ENCODE measurements at regions not wholly inside any gene's neighbourhood (a gene's known extent, or its start where the extent isn't known, plus 50 kb on each side); places are given as distances from the start of the nearest gene placed in this dataset.

DNA sequence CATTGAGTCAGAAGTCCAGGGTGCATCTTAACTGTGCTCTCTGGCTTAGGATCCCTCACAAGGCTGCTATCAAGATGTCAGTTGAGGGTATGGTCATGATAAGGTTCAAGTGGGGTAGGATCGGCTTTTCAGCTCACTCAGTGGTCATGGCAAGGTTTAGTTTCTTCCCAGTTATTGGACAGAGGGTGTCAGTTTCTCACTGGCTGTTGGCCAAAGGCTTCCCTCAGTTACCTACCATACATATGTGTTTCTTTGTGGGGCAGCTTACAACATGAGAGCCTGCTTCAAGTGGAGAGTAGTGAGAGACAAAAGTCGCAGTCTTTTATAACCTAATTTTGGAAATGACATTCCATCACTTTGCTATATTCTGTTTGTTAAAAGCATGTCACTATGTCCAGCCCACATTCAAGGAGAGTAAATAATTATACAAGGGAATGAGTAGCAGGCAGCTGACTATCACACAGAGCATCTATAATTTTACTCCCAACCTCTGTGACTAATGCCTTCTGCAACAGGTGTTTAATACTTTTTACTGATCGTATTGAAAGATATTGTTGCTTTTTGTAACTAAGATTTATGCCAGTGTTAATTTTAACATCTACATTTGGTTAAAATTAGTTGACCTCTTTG lies 572.8 kb upstream of the FBXO33 start:
- no peak for DNase-seq (ENCODE audit: low read depth)
- H3K4me3 ChIP-seq (ENCODE audit: low read depth, low read length), result no peak overlapping the region

DNA sequence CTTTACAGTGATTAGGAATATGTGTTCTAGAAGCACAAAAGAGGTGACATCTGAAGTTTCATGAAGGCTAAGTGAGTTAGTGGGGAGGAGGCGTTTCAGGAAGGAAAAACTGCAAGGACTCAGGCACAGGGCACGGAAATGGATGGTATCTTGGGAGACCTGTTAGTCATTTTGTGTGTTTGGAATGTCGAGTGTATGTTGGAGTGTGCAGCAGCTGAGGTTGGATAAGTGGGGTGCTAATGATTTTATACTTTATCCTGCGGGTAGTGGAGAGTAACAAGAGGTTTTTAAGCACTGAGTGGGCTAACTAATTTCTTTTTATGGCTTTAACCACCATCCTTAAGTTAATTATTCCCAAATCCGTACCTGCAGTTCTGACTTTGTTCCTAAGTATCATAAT lies 571.5 kb upstream of the FBXO33 start:
- DNase-seq (ENCODE audit: low read depth), result no peak
- no peak overlapping the region for H3K4me3 ChIP-seq (ENCODE audit: low read depth, low read length)

DNA sequence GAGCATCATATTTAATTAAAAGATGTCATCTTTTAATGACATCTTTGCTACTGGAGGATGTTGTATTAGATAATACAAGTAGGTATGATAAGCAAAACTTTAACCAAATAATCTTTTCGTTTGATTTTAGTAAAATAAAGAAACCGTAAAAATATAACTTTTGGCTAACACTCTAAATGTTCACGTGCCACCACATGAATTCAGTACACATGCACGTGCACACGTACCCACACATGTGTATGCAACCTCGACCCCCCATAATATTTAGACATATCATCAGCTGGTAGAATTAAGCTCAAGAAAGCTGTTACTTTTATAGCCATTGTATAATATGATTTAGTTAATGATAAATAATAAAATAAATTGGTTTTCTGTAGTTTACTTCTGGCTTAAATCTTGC lies 566.6 kb upstream of the FBXO33 start:
- DNase-seq (ENCODE audit: low read depth), result no peak
- no peak overlapping the region for H3K4me3 ChIP-seq (ENCODE audit: low read depth, low read length)

DNA sequence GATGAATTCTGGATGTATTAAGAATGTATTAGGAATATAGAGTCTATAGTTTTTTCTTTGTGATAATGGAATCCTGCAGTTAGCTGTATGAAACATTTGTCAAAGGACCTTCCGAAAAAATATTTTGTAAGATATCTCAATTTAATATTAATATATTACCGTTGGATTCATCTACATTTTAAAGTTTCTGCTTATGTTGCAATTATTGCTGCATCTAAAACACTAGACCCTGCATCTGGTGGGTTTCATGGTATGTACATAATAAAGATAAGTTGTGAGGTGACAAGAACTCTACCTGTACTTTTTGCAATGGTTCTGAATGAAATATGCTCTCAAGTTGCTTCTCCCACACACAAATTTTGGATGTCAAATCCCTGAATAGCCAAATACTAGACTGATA lies 565.9 kb upstream of the FBXO33 start:
- DNase-seq (ENCODE audit: low read depth), result no peak
- H3K4me3 ChIP-seq (ENCODE audit: low read depth, low read length), result no peak overlapping the region

DNA sequence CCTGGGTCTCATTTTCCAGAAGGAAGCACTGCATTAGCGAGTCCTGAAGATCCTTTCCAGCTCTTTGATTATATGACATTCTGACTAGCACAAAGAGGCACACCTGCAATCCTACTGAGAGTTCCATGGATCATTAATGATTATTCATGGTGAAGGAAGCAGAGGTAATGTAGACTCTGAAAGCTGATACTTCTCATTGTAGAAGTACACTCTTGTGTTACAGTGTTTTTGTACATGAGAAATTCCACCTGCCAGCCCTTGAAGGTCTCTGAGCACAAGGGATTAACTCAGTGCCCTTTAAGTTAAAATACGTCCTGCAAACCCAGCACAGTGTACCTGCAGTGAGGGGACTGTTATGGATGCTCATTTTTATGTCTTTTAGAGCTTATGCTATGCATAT lies 558.8 kb upstream of the FBXO33 start:
- DNase-seq (ENCODE audit: low read depth), result no peak
- no peak overlapping the region for H3K4me3 ChIP-seq (ENCODE audit: low read depth, low read length)

DNA sequence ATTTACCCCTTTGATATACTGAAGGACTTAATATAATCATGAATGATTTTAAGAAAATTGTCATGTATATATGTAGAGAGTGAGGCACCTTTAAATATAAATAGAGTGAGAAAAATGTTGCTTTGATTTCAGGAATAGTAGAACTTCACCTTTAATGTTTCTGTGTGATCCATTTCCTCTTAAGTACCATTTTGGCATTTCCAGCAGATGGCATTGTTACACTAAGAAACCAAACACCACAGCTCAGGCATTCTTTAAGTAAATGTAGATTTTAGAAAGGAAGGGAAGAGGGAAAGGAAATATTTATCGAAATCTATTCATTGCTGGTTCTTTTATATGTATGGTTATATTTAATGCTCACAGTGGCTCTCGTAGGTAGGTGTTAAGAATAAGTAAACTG lies 556.7 kb upstream of the FBXO33 start:
- H3K4me3 ChIP-seq (ENCODE audit: low read depth, low read length), result no peak overlapping the region
- DNase-seq (ENCODE audit: low read depth), result no peak

DNA sequence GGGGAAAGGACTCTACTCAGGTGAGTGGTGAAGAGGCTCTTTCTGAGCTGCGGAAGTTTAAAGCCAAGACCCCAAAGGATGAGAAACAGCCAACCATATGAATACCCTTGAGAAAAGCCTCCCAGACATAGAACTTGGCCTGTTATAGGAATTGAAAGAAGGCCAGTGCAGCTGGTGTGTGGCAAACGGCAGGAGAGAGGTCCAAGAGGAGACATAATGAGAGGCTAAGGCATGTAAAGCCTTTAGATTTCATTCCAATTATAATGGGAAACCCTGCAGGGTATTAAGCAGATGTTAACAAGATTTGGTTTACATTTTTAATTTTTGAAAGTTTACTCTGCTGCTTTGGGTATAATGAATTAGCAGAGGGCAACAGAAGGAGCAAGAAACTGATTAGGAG lies 552.1 kb upstream of the FBXO33 start:
- no peak for DNase-seq (ENCODE audit: low read depth)
- no peak overlapping the region for H3K4me3 ChIP-seq (ENCODE audit: low read depth, low read length)

DNA sequence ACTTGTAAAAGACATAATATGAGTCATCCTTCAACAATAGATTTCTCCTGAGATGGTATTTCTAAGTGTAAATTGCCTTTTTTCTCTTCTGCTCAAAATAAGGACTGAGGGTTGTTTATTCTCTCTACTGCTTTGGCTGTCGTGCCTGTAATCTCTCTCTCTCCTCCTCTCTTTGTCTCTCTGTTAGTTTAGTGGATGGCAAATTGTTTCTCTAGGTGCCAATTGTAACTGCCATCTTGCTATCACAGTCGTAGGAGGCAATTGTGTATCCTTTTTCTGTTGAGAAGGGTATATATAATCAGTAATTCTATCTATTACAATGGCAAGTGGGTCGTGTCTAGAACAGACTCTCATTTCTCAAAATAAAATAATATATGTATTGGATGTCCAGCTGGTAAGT lies 545.0 kb upstream of the FBXO33 start:
- no peak for DNase-seq (ENCODE audit: low read depth)

DNA sequence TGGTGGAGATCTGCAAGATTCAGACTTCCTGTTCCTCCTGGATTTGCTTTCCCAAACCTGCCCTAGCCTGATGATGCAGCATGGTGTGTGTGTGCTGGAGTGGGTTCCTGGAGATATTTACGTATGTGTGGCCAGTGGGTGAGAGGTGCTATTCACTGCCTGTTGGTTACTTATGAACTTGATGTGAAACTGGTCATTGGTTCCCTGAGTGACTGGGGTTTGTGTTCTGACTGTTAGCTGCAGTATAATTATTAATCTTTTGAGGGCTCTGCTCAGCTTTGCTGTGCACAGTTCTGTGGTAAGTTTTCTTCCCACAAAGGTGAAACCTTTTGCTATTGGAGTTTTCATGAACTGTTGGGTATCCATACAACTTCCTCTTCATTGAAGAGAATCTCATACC lies 541.8 kb upstream of the FBXO33 start:
- no peak for DNase-seq (ENCODE audit: low read depth)
- H3K4me3 ChIP-seq (ENCODE audit: low read depth, low read length), result no peak overlapping the region

More for the DNA sequence above, 545.0 kb upstream of the FBXO33 start:
- H3K4me3 ChIP-seq (ENCODE audit: low read depth, low read length), result no peak overlapping the region

DNA sequence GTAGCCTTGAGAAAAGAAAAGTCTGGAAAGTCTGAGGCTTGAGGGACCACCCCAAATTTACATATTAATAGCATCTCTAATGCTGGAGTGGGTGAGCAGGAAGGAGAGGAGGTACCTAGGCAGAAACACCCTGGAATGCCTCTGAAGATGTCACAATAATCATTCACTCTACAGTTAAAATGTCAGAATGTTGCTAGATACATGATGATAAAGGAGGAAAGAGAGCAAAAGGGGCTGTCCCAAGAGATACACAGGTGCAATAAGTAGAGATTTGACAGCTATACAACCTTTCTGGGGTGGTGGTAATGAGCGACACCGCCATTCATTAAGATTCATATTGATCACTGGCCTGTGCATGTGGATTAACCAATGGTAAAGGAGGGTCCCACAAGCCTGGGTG lies 540.5 kb upstream of the FBXO33 start:
- no peak for DNase-seq (ENCODE audit: low read depth)
- no peak overlapping the region for H3K4me3 ChIP-seq (ENCODE audit: low read depth, low read length)

DNA sequence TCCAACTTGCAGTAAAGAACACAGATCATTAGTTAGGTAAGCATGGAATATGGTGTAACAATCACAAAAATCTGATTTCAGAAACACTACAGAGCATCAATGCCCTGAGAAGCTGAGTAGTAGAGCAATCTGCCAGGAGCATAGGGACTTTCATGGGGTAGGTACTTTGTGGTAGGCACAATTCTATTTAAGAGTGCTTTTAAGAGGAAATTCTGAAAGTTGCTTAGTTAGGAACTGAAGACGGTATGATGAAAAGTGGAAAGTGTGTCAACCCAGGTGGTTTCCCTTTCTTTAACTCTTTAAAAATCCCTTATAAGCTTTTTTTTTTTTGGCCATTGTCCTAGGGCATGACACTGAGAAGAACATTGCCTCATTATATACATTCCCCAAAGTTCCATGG lies 535.7 kb upstream of the FBXO33 start:
- DNase-seq (ENCODE audit: low read depth), result no peak
- H3K4me3 ChIP-seq (ENCODE audit: low read depth, low read length), result no peak overlapping the region

DNA sequence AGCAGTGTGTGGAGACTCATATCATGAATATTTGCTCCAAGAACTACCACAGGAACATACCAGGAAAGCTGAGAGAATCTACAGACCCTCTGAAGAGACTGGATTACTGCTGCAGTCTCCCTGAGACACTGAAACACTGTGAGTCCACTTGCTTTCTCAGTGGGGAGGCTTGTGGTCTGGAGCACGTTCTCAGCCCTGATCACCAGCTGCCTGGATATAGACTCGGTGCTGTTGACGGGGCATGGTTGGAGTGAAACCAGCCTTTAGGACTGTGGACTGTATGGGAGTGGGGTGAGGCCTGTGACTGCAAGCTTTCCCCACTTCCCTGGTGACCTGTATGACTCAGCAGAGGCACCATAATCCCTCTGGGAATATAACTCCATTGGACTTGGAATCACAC lies 525.8 kb upstream of the FBXO33 start:
- no peak overlapping the region for H3K4me3 ChIP-seq (ENCODE audit: low read depth, low read length)
- no peak for DNase-seq (ENCODE audit: low read depth)

DNA sequence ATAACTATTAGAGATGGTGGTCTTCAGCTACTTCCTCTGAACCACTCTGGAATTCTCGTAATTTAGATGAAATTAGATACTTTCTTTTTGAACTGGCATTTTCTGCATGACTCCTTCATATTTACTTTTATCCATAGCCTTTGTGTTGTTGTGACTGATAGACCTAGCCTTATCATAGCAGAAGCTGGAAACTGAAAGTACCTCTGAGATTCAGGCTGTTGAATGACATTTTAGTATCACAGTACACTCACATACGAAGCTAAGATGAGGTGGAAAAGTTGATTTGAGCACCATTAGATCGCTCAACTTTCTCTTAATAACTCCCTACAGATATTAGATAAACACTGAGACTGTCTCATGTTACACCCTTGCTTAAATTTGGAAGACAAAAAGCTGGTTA lies 525.1 kb upstream of the FBXO33 start:
- H3K4me3 ChIP-seq (ENCODE audit: low read depth, low read length), result no peak overlapping the region
- no peak for DNase-seq (ENCODE audit: low read depth)

DNA sequence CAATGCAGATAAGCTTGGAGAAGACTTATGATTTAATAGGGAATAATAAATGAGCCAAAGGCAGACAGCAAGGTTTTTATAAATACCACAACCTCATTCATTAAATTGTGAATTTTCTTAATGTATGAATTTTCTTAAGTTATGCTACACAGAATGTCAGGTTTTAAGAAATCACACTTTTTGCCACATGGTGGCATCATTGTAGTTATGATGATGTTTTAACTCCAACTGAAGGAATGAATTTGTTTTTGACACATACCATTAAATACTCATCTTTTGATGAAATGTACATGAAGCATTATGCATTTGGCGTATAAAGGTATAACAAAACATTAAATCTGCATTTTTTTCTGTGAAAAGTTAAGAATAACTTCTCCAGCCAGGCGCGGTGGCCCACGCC lies 524.1 kb upstream of the FBXO33 start:
- DNase-seq (ENCODE audit: low read depth), result no peak
- no peak overlapping the region for H3K4me3 ChIP-seq (ENCODE audit: low read depth, low read length)

DNA sequence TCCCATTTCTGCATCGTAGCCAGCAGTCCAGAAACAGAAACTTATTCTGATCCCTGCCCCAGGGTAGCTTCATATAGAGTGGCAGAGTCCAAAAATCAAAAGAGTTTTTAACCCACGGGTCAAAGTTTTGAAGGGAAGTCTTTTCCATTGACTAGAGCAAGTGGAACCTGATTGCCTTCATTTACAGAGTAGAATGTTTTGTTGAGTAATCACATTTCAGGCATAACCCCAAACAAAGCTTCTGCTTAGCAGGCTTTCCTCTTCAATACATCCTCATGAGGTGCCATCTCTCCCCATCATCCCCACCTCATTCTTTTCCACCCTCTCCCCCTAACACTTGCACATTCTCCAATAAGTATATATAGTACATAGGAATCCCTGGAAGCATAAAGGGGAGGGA lies 516.0 kb upstream of the FBXO33 start:
- no peak for DNase-seq (ENCODE audit: low read depth)
- H3K4me3 ChIP-seq (ENCODE audit: low read depth, low read length), result no peak overlapping the region

DNA sequence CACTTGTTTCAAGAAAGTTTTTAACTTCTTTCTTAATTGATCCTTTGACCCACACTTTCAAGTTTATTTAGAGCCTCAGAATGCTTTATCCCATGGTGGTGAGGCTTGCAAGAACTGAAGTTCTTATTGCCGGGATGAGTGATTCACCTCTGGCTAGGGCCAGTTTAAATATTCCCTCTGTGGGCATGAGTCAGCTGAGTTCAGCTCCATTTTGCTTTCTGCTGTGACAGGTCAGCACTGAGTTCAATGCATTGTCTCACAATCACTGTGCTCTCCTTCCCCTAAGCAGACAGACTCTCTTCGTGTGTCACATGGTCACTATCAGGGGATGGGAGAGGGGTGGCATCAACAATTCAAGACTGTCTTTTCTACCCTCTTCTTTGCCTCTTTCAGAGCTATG lies 514.6 kb upstream of the FBXO33 start:
- no peak overlapping the region for H3K4me3 ChIP-seq (ENCODE audit: low read depth, low read length)
- DNase-seq (ENCODE audit: low read depth), result no peak

DNA sequence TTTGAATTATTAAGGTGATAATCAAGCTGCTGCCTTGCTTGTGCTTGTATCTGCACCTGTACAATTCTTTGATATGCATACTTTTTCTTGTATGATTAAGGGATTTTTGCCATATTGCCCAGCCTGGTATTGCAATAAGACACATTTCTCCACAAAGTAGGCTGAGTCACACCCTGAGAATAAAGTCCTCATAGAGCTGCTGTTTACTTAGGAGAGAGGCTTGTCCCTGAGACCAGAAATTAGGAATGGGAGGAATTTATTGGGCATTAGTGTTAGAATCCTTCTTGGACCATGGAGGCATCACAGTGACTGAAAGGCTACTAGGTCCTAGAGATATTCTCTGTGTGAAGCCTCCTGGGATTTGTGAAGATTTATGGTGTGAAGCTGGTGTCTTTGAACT lies 506.8 kb upstream of the FBXO33 start:
- no peak for DNase-seq (ENCODE audit: low read depth)
- no peak overlapping the region for H3K4me3 ChIP-seq (ENCODE audit: low read depth, low read length)

DNA sequence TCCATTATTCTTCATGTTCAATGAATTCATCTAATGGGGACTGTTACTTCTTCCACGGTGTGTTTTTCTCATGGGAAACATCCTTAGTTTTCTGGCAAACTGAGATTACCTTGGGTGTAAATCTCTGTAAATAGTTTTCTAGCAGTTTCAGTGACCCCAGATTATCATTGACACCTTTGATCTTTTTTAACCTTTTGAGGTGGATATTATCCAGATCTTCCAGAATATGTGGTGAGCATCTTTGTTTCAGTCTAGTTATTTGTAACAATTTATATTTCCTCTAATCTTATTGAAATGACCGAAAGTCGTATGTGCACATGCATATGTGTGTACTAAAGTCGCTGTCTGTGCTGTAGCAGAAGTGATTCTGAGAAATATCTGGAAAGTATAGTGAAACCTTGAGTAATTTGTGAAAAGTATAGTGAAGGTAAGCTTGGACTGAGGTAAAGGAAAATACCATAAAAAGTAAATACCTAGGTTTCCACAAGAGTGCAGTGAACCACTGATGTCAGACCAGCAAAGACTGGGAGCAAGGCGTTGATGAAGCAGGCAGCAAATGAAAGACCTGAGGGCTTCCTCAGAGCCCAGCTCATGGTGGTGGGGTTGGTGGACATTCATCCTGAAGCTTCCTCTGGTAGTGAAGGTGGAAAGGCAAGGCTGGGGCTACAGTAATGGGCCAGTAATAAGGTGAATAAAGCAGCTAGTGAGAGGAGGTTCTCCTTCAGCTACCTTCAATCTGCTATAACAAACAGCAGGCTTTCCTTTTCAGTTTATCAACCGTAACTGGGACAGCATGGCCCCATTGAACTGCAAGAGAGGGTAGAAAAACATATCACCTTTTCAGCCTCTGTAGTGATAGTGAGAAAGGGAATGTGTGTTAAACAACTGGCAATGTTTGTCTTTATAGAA lies 480.2 kb upstream of the FBXO33 start:
- no peak for DNase-seq (ENCODE audit: low read depth)
- H3K4me3 ChIP-seq (ENCODE audit: low read depth, low read length), result no peak overlapping the region

DNA sequence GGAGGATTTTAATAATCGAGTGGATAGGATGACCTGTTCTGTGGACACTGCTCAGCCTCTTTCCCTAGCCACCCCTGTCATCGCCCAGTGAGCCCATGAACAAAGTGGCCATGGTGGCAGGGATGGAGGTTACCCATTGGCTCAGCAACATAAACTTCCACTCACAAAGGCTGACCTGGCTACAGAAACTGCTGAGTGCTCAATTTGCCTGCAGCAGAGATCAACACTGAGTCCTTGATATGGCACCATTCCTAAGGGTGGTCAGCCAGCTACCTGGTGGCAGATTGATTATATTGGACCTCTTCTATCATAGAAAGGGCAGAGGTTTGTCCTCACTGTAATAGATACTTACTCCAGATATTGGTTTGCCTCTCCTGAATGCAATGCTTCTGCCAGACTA lies 465.4 kb upstream of the FBXO33 start:
- no peak overlapping the region for H3K4me3 ChIP-seq (ENCODE audit: low read depth, low read length)
- DNase-seq (ENCODE audit: low read depth), result no peak

DNA sequence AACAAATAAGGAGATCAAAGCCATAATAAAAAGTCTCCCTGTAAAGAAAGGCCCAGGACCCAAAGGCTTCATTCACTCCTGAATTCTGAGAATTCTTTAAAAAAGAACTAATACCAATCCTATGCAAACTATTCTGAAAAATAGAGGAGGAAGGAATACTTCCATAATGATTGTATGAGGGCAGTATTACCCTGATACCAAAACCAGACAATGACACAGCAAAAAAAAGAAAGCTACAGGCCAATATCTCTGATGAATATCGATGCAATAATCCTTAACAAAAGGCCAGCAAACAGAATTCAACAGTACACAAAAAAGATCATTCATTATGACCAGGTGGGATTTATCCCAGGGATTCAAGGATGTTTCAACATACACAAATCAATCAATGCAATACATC lies 457.8 kb upstream of the FBXO33 start:
- DNase-seq (ENCODE audit: low read depth), result no peak
- no peak overlapping the region for H3K4me3 ChIP-seq (ENCODE audit: low read depth, low read length)

DNA sequence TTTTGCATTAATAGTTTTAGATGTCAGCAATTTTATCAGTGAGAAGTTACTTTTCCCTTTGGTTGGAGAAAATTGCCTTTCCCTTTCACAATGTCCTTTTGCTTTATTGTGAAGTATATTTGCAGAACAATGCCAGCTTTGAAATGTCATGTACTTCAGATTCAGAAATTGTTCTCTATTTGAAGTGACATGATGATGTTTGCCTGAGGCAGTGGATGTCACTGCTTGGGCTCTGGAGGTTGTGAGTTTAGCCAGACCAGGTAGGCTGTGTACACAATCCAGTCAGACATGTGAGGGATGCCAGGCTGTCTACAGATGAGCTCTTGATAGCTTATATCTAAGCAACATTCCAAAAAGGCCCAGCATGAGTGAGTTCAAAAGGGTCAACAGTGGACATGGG lies 451.9 kb upstream of the FBXO33 start:
- no peak for DNase-seq (ENCODE audit: low read depth)

More for the DNA sequence above, 451.9 kb upstream of the FBXO33 start:
- no peak overlapping the region for H3K4me3 ChIP-seq (ENCODE audit: low read depth, low read length)
